ENCODE measurements at regions not wholly inside any gene's neighbourhood (a gene's known extent, or its start where the extent isn't known, plus 50 kb on each side); places are given as distances from the start of the nearest gene placed in this dataset.

DNA sequence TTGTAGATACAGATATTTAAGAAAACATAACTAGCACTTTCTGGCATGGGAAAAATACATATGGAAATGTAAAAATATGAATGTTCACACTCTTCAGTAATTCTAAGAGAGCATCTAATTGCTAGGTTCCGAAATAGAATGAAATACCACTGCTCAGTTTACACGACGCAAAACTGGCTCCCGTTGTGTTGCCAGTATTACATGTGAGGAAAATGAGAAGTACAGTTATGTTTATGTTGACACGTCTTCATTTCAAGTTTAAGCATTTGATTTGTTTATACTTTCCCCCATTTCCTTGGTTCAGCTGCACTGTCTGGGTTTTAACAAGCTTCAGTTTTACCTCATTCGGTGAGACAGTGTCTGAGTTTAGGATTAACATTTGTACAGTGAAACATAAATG lies 275.8 kb upstream of the SEMA3D start:
- TF ChIP-seq POLR2AphosphoS5 (IDR thresholded peaks at IDR 0.05) (no peak), EZH2 (IDR thresholded peaks at IDR 0.05; ENCODE audit: borderline replicate concordance, insufficient read depth, low read length, poor library complexity, severe bottlenecking) (no peak), SMC3 (conservative IDR thresholded peaks at IDR 0.05; ENCODE audit: poor library complexity) (no peak), EP300 (conservative IDR thresholded peaks at IDR 0.05; ENCODE audit: poor library complexity, severe bottlenecking) (no peak), REST (IDR thresholded peaks at IDR 0.05; ENCODE audit: borderline replicate concordance) (no peak)
- TF ChIP-seq, protein P1, sequence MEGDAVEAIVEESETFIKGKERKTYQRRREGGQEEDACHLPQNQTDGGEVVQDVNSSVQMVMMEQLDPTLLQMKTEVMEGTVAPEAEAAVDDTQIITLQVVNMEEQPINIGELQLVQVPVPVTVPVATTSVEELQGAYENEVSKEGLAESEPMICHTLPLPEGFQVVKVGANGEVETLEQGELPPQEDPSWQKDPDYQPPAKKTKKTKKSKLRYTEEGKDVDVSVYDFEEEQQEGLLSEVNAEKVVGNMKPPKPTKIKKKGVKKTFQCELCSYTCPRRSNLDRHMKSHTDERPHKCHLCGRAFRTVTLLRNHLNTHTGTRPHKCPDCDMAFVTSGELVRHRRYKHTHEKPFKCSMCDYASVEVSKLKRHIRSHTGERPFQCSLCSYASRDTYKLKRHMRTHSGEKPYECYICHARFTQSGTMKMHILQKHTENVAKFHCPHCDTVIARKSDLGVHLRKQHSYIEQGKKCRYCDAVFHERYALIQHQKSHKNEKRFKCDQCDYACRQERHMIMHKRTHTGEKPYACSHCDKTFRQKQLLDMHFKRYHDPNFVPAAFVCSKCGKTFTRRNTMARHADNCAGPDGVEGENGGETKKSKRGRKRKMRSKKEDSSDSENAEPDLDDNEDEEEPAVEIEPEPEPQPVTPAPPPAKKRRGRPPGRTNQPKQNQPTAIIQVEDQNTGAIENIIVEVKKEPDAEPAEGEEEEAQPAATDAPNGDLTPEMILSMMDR (IDR thresholded peaks at IDR 0.05; ENCODE audit: poor library complexity, severe bottlenecking), result no peak
